Ramos (cell line): ENCODE measurements at regions not wholly inside any gene's neighbourhood (a gene's known extent, or its start where the extent isn't known, plus 50 kb on each side); places are given as distances from the start of the nearest gene placed in this dataset.

Experiments used
- in situ Hi-C: fragments of 300-500 bp; cut with MboI; formaldehyde crosslinking; loops from one replicate; pipeline ENCODE4 v1.14.3; 2022; ENCODE audit warnings: low sequenced_read_pairs; ENCODE audit not compliant: unreplicated experiment

DNA sequence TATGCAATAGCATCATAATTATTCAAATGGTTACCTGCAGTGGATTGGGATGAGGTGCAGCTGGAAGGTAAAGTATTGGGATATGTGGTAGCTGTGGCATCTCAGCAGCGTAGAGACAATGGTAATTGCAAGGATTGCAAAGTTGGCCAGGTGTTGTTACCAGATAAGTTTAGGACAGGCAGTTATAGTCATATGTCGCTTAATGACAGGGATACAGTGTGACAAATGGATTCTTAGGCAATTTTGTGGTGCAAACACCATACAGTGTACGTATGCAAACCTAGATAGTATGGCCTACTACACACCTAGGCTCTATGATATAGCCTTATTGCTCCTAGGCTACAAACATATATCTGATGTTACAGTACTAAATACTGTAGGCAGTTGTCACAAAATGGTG, 163.5 kb upstream of the LYZL2 start:
- in situ Hi-C loops: no loop called here

DNA sequence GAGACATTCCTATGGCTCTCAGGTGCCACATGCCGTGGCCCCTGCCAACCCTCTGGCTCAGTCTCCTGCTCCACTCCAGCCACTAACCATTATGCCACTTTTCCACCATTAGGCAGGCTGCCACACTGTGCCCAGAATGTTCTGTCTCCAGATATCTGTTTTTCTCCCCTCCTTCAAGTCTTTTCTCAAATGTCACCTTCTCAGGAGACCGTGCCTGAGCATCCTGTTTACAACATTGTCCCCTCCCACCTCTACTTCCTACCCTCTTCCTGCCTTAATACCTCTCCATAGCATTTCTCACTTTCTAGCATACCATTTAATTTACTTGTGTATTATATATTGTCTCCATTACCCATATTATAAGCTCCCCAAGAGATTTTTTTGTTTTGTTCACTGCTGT, 162.5 kb upstream of the LYZL2 start:
- in situ Hi-C loops: no loop called here

- in situ Hi-C loops: no loop called here
These were observed 161.7 kb upstream of the LYZL2 start for GRCh38 chr10:30791197-30791611.

DNA sequence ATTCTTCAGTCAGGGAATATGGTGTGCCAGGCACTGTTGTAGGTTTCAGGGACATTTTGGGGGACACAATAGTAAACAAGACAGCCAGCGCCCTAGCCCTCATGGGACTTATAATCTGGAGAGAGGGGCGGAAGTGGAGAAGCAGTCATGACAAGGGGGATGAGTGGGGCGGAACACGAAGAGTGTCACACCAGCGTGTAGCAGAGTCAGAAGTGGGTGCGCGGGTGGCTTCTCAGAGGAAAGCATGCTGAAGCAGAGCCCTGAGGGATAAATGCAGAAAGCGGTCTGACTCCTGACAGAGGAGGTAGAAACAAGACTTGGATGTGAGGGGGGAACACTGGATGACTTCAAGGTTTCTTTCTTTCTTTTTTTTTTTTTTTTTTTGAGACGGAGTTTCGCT, 160.3 kb upstream of the LYZL2 start:
- in situ Hi-C loops: no loop called here

DNA sequence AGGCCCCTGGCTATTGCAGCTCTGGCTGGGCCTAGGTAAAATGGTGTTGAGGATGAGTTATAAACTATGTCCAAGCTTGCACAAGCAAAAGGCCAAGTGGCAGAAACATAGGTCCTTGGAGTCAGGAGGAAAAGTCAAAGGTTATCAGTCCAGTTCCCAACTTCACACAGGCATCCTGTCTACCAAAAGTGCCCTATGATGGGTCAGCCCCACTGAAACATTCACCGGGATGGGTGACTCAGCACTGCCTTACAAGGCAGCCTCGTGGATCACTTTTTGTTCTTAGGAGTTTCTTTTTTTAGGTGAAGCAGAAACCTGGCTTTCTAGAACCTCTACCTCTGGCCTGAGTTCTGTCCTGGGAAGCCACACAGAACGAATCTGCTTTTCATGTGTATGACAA, 158.8 kb upstream of the LYZL2 start:
- in situ Hi-C loops: no loop called here

DNA sequence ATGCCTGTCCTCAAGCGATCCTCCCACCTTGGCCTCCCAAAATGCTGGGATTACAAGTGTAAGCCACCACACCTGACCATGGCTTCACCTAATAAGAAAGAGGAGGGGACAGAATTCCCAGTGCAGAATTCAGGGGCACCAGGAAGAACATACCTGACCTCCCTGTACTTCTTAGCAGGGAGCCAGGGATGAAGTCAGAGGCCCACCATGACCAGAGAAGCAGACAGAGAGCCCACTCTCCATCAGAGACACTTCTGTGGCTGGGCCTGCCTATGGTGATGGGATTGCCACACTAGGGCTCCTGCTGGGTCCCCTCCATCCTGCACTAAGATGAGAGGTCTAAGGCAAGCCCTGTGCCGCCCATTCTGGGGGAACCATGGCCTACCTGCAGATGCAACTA, 157.4 kb upstream of the LYZL2 start:
- in situ Hi-C loops: no loop called here

DNA sequence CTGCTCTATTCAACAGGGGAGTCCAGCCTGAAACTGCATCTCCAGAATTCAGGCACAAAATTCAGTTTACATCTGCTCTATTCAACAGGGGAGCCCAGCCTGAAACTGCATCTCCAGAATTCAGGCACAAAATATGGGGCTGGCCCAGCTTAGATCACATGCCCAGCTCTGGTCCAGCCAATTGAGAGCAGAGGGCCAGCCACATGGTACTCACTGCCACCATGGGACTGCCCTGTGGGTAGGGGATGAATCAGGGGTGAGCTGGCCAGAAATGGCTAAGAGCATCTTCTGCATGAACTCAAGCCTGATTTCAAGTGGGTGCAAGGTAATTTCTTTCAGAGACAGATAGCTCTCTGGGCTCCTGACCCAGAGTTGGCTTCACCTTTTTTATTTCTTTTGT, 156.6 kb upstream of the LYZL2 start:
- in situ Hi-C loops: no loop called here

- in situ Hi-C loops: no loop called here
These were observed 155.5 kb upstream of the LYZL2 start for GRCh38 chr10:30784897-30785605.

DNA sequence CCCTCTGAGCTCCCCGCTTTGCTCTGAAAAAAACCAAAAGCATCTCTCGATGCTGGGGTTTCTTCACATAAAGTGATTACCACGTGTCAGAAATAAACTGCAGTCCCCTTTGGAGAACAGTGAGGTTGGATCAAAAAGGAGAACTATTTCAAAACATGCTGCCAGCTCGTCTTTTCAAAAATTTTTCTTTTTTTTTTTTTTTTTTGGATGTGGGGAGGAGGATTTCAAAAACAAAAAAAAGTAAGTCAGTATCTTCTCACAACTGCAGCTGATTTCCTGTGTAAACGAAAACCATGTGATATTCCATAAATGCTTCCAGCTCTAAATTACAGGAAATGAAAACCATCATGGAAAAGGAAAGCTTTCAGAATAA, 155.0 kb upstream of the LYZL2 start:
- in situ Hi-C loops: no loop called here

DNA sequence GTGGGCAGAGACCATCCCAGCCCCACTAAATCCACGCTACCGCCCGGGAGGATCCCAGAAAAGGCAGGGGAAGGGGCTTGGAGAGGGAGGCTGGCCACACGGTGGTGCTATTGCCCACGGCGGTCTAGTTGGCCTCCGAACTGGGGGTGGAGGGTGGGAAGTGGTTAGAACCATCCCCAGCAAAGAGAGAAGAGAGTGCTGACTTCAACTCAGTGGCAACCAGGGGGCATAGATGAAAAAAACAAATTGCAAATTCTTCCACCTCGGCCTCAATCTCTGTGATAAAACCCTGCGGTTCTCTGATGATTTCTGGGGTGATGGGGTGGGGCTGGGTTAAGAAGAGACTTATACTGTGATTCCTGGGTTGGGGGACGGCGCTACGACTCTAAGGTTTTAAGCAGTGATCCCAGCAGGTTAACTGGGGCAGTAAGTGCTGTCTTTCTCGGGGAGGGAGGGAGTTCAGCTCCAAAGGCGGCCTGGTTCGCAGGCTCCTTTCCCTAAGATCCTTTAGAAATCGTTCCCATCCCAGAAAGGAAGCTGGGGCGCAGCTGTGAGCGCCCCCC, 154.5 kb upstream of the LYZL2 start:
- in situ Hi-C loops: no loop called here

DNA sequence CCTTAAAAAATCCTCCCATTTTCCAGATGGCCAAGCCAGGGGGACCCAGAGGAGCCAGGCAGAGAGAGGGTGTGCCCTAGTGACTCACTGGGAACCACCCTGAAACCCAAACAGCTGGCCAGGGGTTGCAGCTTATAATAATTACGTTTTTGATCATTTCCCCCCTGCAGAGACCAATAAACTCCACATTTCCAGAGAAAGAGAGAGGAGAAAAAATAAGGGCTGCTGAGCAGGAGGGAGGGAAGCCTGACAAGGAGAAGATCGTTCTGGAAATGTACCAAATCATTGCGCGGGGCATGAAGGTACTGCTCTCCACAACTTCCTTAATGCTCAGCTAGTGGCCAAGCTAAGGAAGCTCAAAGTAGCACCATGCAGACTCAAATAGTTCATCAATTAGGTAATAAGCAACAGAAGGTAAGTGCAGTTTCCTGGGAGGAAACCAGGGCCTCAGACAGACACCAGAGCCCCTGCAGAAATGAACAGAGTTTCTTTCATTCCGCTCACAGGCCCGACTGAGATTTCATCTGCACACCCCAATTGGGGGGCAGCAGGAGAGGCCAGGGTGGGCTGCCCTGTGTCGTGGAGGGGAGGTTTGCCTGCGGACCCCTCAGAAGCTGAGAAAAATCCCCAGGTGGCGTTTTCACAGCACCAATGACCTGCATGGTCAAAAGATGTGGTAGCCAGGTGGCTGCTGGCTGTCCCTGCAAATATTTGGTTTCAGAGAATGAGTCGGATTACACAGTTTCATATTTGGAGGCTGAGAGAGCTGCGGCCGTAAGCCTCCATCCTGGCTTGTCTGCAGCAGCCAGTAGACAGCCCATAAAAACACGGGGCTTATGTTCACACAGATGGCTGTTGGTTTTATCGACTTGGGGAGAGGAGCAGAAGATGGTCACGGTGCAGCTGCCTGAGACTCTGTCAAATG, 153.2 kb upstream of the LYZL2 start:
- in situ Hi-C loops: no loop called here

GRCh38 chr10:30782157-30782536, 152.6 kb upstream of the LYZL2 start:
- in situ Hi-C loops: no loop called here

DNA sequence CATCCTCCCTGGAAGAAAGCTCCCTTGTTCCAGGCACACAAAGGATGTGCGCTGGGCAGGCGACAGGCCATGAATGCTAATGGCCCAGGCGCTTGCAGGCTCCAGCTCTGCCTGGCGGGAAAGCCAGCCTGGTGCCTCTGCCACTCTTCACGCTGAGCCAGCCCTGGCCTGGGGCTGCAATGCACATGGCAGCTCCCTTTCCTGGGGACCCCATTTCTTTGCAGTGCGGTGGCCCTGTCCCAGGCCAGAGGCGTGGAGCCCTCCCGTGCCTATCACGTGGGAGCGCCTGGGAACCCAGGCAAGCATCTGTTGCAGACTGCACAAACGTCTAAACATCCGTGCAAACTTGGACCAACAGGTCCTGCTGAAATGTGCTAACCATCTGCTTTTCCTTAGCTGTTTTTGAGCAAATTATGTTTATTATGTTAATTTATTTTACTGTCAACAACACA, 152.1 kb upstream of the LYZL2 start:
- in situ Hi-C loops: no loop called here

DNA sequence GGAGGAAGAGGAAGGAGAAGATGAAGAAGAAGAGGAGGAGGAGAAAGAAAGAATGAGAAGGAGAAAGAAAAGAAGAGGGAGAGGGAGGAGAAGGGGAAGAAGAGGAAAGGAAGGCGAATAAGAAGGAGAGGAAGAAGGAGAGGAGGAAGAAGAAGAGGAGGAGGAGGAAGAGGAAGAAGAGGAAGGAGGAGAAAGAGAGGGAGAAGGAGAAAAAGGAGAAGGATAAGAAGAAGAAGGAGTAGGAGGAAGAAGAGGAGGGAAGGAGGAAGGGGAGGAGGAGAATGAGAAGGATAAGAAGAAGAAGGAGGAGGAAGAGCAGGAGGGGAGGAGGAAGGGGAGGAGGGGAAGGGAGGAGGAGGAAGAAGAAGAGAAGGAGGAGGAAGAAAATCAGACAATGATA, 149.2 kb upstream of the LYZL2 start:
- in situ Hi-C loops: no loop called here

DNA sequence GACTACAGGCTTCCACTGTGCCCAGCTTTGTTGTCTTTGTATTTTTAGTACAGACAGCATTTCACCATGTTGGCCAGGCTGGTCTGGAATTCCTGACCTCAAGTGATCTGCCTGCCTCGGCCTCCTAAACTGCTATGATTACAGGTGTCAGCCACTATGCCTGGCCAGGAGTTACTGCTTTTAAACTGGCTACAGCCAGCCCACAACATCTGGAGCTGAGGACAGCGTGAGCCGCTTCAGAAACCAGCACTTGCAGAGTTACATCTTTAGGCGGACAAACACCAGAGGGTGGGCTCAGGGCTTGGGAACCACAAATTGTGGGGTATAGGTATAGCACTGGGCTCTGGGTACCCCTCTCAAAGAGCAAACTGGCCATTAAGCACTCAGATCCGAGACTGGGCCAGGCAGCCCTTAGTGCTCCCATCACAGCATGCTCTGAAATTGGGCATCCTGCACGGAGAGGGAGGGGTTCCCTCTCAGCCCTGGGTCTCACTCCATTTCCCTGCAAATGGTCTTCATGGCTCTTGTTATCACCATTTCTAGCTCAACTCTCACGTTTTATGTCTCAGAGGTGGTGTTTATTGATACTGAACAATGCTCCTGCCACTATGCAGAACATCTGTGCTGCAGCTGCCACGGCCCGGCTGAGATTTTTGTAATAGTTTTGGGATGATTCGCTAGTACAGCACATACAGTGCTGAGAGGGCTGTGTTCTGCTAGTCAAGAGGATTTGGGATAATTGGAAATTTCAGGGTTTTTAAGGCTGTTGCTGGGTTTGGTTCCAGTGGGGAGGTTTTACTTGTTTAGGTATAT, 146.4 kb upstream of the LYZL2 start:
- in situ Hi-C loops: no loop called here

- in situ Hi-C loops: no loop called here
These were observed 144.7 kb upstream of the LYZL2 start for GRCh38 chr10:30774261-30774660.

DNA sequence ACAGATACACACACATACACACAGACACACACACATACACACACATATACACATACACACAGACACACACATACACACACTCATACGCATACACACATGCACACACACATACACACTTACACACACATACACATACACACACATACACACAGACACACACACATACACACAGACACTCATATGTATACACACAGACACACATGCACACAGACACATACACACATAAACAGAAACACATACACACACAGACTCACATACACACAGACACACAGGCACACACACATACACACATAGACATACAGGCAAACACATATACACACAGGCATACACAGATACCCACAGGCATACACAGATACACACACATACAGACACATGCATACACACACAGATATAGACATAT, 143.9 kb upstream of the LYZL2 start:
- in situ Hi-C loops: no loop called here

DNA sequence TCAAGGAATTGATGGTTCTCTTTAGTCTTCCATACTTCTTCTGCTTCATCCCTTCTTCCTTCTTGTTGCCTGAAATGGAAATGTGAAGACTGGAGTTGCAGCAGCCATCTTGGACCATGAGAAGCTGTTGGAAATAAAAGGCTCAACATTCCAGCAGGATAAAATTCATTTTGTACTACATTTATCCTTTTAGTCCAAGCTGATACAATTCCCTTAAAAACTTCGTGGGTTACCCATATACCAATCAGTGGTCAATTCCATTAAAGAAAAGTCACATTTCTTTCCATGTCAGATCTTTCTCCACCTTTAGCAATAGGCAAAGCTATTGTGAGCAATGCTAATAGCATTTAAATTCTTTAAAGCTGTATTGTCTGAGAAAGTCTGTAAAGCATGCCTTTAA, 141.3 kb upstream of the LYZL2 start:
- in situ Hi-C loops: no loop called here

- in situ Hi-C loops: no loop called here
These were observed 140.7 kb upstream of the LYZL2 start for GRCh38 chr10:30770229-30770628.

DNA sequence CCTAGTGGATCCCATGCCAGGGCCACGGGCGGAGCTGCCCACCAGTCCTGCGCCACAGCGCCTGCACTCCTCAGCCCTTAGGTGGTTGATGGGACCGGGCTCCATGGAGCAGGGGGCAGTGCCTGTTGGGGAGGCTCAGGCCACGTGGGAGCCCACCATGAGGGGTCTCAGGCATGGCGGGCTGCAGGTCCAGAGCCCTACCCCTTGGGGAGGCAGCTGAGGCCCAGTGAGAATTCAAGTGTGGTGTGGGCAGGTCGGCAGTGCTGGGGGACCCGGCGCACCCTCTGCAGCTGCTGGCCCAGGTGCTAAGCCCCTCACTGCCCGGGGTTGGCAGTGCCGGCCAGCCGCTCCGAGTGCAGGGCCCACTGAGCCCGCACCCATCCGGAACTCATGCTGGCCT, 139.8 kb upstream of the LYZL2 start:
- in situ Hi-C loops: no loop called here

DNA sequence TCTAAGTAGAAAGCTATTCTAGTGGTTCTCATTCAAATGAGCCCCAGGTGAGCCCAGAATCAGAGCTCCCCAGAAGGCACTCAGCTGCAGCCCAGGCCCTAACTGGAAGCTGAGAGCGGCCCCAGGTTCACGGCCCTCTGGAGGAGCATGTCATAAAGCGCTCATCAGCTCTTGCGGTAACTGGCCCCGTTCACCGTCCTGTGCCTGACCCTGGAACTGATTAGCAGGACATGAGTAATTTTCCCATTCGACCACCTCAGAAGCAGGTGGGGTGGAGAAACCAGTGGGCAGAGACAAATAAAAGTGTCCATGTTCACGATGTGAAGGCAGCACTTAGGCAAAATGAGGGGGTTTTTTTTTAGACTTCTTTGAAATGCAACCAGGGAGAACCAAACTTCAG, 136.1 kb upstream of the LYZL2 start:
- in situ Hi-C loops: no loop called here
